Thyroid gland (tissue), 4 donors: ENCODE measurements at regions not wholly inside any gene's neighbourhood (a gene's known extent, or its start where the extent isn't known, plus 50 kb on each side); places are given as distances from the start of the nearest gene placed in this dataset.

ENCODE experiments used
- DNase-seq, 2 donors: peaks; one replicate each; pipeline ENCODE4 v3.0.0-alpha.2; 2019
- H3K27ac ChIP-seq, 3 donors: fragments of 200-600 bp; sonication (generic); 1 replicate in 2 of 3; 2 replicates in 1 of 3; pipeline ENCODE4 v1.5.1; 2016 to 2019; ENCODE audit warnings: mild to moderate bottlenecking in 1 of 3, moderate library complexity in 1 of 3
- H3K27me3 ChIP-seq: fragments of 200-600 bp; sonication (generic); one replicate; pipeline ENCODE4 v1.5.1; 2019
- H3K36me3 ChIP-seq, 2 donors: fragments of 200-600 bp; sonication (generic); one replicate each; pipeline ENCODE4 v1.5.1; 2016 to 2019
- H3K4me1 ChIP-seq, 2 donors: fragments of 200-600 bp; sonication (generic); one replicate each; pipeline ENCODE4 v1.5.1; 2017 to 2019
- H3K4me3 ChIP-seq, 3 donors: fragments of 200-600 bp; sonication (generic); replicated peaks in 1 of 3; 1 replicate in 2 of 3; 2 replicates in 1 of 3; pipeline ENCODE4 v1.5.1; 2016; ENCODE audit warnings: mild to moderate bottlenecking in 1 of 3
- H3K9me3 ChIP-seq: fragments of 200-600 bp; sonication (generic); one replicate; pipeline ENCODE4 v1.5.1; 2017
- CTCF ChIP-seq, 6 experiments: fragments of 200-600 bp in 3 of 6; fragments of 450-650 bp in 3 of 6; sonication (generic) in 3 of 6; IDR thresholded peaks; one replicate each; pipeline ENCODE4 v1.5.1; 2016 to 2019; ENCODE audit warnings: antibody characterized with exemption in 6 of 6, mild to moderate bottlenecking in 2 of 6, inconsistent platforms in 1 of 6, moderate library complexity in 1 of 6
- POLR2A ChIP-seq, 2 donors: fragments of 450-650 bp; IDR thresholded peaks; one replicate each; pipeline ENCODE4 v1.6.1; 2017; ENCODE audit warnings: antibody characterized with exemption in 2 of 2, mild to moderate bottlenecking in 2 of 2, moderate library complexity in 1 of 2
- WGBS, 2 donors: methylation state at CpG; one replicate each; pipeline ENCODE4 v1.1.5; 2017; 5-methylcytosine and 5-hydroxymethylcytosine counted together
- intact Hi-C: fragments of 100-400 bp; cut with DNase I; formaldehyde crosslinking; loops from one replicate; pipeline ENCODE4 v1.15.1; 2023

DNA sequence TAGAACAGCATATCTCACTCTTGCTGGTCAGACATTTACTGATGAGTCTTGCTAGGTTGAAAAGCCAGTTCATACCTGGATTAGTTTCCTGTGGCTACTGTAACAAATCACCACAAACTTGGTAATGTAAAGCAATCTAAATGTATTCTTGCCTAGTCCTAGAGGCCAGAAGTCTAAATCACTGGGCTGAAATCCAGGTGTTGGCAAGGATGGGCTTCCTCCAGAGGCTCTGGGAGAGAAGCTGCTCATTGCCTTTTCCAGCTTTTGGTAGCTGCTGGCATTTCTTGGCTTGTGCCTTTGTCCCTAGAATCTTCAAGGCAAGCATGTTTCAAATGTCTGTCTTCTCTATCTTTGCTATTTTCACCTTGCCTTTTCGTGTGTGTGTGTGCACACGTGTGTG, 62.3 kb upstream of the MAP4K3 start:
- Histone ChIP-seq H3K9me3 (no peaks in the 10 kb centered on the region), H3K36me3 (no peaks in the 10 kb centered on the region), H3K4me1 (peaks cover 12 to 30% of the 10 kb centered on the region in 2 donors), H3K27me3 (no peaks in the 10 kb centered on the region), H3K4me3 (no peak overlapping the region), H3K27ac (no peak overlapping the region)
- 90 to 95% methylated on average over 2 of the region's 2 CpGs for WGBS, 2 donors
- no peak for DNase-seq
- TF ChIP-seq POLR2A (IDR thresholded peaks at IDR 0.05) (no peak), CTCF (IDR thresholded peaks at IDR 0.05) (no peak)
- intact Hi-C loops = no loop called here

DNA sequence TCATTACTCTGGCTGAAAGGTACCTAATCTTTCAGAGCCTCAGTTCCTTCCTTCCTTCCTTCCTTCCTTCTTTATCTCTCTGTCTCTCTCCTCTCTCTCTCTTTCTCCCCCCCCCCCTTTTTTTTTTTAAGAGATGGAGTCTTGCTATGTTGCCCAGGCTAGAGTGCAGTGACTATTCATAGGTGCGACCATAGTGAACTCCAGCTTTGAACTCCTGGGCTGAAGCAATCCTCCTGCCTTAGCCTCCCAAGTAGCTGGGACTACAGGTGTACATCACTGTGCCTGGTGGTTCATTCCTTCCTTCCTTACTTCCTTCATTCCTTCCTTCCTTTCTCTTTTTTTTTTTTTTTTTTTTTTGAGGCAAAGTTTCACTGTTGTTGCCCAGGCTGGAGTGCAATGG, 64.3 kb upstream of the MAP4K3 start:
- no peak overlapping the region for H3K4me3 ChIP-seq
- TF ChIP-seq CTCF (IDR thresholded peaks at IDR 0.05) = no peak
- TF ChIP-seq POLR2A (IDR thresholded peaks at IDR 0.05) = no peak
- no peaks in the 10 kb centered on the region for H3K36me3 ChIP-seq
- intact Hi-C loops = no loop called here
- H3K27ac ChIP-seq = no peak overlapping the region
- H3K9me3 ChIP-seq = no peaks in the 10 kb centered on the region
- WGBS, 2 donors = 95 to 96% methylated on average over 1 of the region's 1 CpG
- DNase-seq = no peak
- no peaks in the 10 kb centered on the region for H3K27me3 ChIP-seq
- H3K4me1 ChIP-seq = peaks cover 25 to 34% of the 10 kb centered on the region in 2 donors

DNA sequence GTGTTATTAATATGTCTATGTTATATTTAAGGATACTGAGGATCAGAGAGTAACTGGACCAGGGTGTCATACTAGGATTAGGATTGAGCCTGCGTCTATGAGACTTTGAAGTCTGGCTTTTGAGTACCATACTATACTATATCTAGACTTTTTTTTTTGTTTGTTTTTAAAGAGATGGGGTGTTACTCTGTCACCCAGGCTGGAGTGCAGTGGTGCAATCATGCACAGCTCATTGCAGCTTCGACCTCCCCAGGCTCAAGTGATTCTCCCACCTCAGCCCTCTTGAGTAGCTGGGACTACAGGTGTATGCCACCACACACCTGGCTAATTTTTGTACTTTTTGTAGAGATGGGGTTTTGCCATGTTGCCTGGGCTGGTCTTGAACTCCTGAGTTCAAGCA, 66.2 kb upstream of the MAP4K3 start:
- no peak for DNase-seq
- H3K4me1 ChIP-seq = peaks cover 42 to 48% of the 10 kb centered on the region in 2 donors
- WGBS, 2 donors = 62 to 70% methylated on average over 2 of the region's 2 CpGs
- intact Hi-C loops = no loop called here
- H3K4me3 ChIP-seq = no peak overlapping the region
- no peaks in the 10 kb centered on the region for H3K27me3 ChIP-seq
- no peaks in the 10 kb centered on the region for H3K36me3 ChIP-seq
- no peaks in the 10 kb centered on the region for H3K9me3 ChIP-seq
- H3K27ac ChIP-seq = no peak overlapping the region
- TF ChIP-seq CTCF (IDR thresholded peaks at IDR 0.05) (no peak), POLR2A (IDR thresholded peaks at IDR 0.05) (no peak)

DNA sequence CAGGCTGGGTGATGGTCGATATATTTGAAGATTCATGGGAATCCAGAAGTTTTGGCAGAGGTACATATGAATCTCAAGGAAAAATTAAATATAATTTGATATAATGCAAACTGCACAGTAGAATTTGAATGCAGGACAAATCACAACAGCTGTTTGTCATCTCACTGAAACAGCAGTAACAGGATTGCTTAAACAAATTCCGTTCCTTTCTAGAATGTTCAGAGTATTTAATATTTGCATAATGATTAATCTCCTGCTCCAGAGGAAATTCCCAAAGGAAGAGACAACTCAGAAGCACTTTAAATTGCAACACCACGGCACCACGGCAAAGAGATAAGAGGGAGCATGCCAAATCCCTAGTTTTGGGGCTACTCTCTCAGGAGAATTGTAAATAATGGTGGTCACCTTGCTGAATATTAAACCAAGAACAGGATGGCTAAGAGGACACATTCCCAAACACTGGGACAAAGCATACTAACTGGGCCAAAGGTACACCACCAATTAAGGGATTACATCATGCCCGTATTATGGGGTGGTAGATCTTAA, 67.8 kb upstream of the MAP4K3 start:
- Histone ChIP-seq H3K4me1 (peaks cover 55 to 64% of the 10 kb centered on the region in 2 donors), H3K27me3 (no peaks in the 10 kb centered on the region), H3K36me3 (no peaks in the 10 kb centered on the region), H3K9me3 (no peaks in the 10 kb centered on the region), H3K4me3 (no peak overlapping the region), H3K27ac (peak overlapping the region in 2 of 3 donors; percentile 21 to 66)
- intact Hi-C loops = no loop called here
- TF ChIP-seq CTCF (IDR thresholded peaks at IDR 0.05) = no peak
- TF ChIP-seq POLR2A (IDR thresholded peaks at IDR 0.05) = no peak
- 65 to 82% methylated on average over 5 of the region's 5 CpGs for WGBS, 2 donors
- no peak for DNase-seq

GRCh38 chr2:39506215-39506614, 69.1 kb upstream of the MAP4K3 start:
- intact Hi-C loops = no loop called here
- H3K4me3 ChIP-seq = no peak overlapping the region
- TF ChIP-seq POLR2A (IDR thresholded peaks at IDR 0.05) (no peak), CTCF (IDR thresholded peaks at IDR 0.05) (no peak)
- no peaks in the 10 kb centered on the region for H3K36me3 ChIP-seq
- WGBS, 2 donors = 71 to 99% methylated on average over 2 of the region's 2 CpGs
- DNase-seq = no peak
- H3K27me3 ChIP-seq = no peaks in the 10 kb centered on the region
- peak overlapping the region in 1 of 3 donors; percentile 12 for H3K27ac ChIP-seq
- H3K9me3 ChIP-seq = no peaks in the 10 kb centered on the region
- peaks cover 61 to 68% of the 10 kb centered on the region in 2 donors for H3K4me1 ChIP-seq
